Right ventricle myocardium superior (tissue), 1 donor: ENCODE measurements at regions not wholly inside any gene's neighbourhood (a gene's known extent, or its start where the extent isn't known, plus 50 kb on each side); places are given as distances from the start of the nearest gene placed in this dataset.
"Not testable (repeated sequence)": the region's sequence is repeated elsewhere in the genome, so short reads cannot be mapped to it uniquely, and the experiment has no call there.

Experiments
- ATAC-seq: fragments of 200-7000 bp; cut with Tn5 transposase; one replicate; pipeline ENCODE4 v1.9.1; 2020; ENCODE audit warnings: mild to moderate bottlenecking; ENCODE audit not compliant: poor library complexity
- DNase-seq: peaks from one replicate; pipeline ENCODE4 v3.0.0-alpha.2; 2020
- intact Hi-C: fragments of 100-400 bp; cut with DNase I; formaldehyde crosslinking; loops from one replicate; pipeline ENCODE4 v1.11.2; 2022
- donor health status: DM: no; HTN: yes; CAD: no; lungs with severe emphysema.

DNA sequence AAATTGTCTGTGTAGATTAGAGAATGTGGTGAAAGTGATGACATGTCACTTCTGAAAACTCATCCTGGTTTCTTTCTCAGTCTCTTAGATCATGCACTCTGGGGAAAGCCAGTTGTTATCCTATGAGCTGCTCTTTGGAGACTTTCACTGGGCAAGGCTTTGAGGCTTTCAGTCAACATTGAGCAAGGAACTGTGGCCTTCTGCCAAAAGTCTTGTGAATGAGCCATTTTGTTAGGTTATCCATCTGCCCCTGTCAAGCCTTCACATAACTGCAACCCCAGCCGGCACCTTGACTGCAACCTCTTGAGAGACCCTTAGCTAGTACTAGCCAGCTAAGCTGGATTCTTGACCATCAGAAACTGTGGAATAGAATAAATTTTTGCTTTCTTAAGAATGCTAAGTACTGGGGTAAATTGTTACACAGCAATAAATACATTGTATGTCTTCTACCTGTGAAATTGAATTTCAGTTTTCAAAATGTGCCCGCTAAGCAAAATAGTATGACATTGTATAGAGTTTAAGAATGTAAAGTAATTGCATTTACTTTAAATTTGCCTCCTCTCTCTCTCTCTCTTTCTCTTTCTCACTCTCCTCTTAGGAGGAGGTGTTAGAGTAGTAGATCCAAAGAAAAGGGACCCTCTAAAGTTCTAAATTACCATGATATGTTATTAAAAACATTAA is 1273.0 kb downstream of the RAPGEF2 start:
- no peak for DNase-seq
- no peak for ATAC-seq
- intact Hi-C loops, result no loop called here

DNA sequence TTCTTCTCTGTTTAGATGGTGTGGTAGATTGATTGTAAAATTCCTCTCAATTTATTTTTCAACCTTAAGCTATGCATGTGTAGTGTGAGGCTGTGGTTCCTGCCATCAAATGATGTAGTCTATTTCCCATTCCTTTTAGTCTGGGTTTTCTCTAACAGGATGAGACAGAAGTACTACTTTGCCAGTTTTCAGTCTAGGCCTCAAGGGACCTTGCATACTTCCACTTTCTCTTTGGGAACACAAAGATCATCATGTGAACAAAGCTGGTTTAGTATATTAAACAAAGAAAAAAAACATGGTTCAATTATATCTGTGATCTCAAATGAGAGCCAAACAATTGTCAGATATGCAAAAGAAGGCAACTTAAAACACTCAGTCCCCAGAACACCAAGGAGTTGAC is 1284.0 kb downstream of the RAPGEF2 start:
- intact Hi-C loops, result no loop called here
- DNase-seq (no peak), ATAC-seq (no peak)

DNA sequence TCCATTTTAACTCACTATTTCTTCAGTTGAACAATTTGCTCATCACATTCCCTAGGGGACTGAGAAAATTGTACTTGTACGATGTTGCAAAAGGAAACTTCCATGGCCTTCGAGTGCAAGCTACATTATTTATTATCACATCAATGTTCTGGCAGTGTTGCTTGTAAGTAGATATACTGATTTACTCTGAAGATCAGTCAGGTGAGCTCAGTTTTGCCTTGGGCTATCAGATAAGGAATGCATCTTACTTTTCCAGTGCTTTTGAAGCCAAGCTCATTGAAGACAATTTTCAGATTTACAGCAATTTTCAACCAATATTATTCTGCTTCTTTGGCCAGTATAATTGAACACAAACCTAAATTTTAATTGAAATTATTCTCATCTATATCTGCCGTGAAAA is 1296.9 kb downstream of the RAPGEF2 start:
- DNase-seq, result no peak
- ATAC-seq, result no peak
- intact Hi-C loops, result no loop called here

DNA sequence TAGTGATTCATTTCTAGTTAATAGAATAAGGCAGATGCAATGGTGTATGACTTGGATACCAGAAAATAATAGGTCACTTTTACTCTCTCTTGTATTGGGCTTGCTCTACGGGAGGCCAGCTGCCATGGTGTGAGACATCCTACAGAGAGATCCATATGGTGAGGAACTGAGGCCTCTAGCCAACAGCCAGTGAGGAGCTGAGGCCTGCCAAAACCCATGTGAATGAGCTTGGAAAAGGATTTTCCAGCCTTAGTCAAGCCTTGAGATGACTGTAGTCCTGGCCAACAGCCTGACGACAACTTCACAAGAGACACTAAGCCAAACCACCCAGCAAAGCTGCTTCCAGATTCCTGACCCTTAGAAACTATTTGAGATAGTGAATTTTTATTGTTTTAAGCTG is 1300.2 kb downstream of the RAPGEF2 start:
- ATAC-seq, result no peak
- DNase-seq, result no peak
- intact Hi-C loops, result no loop called here

DNA sequence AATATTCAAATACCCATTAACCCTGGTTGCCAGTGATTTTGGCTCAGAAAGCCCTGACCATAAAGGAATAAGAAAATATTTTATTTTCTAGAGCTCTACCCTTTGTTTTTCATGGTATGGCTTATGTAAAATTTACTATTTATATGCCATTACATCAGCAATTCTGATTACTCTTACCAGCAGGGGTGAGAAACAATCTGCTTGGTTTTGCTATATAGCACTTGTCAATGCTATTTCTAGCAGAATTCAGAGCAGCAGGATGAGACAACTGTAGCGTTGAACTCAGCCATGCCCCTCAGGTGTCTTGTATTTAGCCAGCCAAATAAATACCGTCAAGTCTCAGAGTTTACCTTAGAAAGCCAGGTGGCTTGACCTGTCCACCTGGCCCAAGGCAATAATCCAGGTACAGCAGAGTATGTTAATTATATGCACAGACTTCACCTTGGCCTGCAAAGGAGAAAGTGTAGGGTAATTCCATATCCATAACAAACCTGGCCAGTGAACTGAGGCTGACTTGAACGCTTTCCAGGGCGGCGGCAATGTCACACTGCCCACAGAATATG is 1303.5 kb downstream of the RAPGEF2 start:
- intact Hi-C loops, result no loop called here
- no peak for DNase-seq
- ATAC-seq, result no peak

DNA sequence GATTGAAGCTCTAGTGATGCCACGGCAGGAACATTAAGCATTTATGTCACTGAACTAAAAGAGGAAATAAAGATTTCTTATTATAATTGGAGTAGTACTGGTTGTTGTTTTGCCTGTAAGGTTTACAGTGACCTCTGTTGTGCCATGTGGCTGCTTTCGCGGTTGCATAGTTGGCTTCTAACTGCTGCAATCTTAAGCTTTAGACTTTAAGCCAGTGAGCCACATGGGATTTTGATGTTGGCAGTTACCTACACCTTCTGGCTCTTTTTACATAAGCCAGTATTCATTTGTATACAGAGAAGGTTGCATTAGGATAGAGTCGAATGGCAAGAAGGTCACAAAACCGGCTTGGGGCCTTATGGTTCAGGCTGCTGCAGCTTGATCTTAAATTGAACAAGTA is 1311.6 kb downstream of the RAPGEF2 start:
- intact Hi-C loops, result no loop called here
- no peak for DNase-seq
- ATAC-seq, result no peak

DNA sequence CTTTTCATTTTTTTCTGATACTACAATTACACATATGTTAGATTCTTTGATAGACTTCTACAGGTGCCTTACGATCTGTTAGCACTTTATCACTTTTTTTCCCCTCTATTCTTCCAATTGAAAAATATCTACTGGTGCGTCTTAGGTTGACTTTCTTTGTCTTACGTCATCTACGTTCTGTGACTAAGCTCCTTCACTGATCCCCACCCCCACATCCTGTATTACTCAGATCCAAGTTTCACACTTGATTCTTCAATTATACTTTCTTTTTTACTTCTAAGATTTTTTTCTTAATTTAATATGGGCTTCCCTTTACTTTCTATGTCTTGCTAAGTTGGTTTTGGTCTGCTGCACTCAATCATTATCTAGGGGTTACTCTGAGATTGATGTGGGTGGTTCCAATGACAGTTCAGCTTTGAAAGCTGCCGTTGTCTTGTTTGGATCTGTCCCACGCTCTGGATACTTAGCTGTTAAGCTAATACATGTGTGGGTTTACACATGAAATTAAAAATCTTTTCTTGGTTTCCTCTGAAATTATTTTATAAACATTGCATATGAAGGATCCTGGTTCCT is 1321.1 kb downstream of the RAPGEF2 start:
- no peak for ATAC-seq
- DNase-seq, result no peak

DNA sequence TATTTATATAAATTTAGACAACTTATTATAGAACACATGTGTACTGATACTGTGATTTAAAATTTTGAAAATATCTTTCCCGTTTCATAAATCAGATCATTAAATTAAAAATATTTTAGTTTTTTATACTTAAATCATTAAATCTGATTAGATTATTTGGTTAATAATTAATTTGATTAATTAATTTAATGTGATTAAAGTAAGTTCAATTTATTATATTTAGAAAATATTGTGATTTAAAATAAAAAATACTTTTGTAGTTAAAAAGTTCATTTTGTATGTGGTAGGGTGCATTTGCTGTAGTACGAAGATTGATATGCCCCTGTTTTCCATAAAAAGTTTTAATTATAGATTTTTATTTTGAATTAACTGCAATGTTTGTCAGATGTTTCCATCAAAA is 1323.4 kb downstream of the RAPGEF2 start:
- DNase-seq (no peak), ATAC-seq (no peak)
- intact Hi-C loops, result no loop called here

More for the DNA sequence above, 1321.1 kb downstream of the RAPGEF2 start:
- intact Hi-C loops, result no loop called here

DNA sequence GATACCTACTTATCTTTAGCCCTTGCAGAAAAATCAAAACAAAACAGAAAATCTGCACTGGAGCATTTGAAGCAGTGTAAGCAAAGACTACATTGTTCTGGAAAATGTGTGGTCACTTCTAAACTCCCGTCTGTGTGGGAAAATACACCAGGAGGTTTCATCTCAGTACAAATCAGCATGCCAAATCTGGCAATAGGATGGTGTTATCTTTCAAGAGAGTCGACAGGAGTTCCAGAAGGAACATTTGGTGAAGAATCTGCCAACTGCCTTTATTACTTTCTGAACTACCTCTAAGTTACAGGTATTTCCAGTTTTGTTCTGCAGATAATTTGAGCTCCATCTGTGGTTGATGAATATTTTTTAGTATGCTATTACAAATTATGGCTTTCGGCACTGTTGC is 1348.0 kb downstream of the RAPGEF2 start:
- ATAC-seq, result no peak
- intact Hi-C loops, result no loop called here
- DNase-seq, result no peak

DNA sequence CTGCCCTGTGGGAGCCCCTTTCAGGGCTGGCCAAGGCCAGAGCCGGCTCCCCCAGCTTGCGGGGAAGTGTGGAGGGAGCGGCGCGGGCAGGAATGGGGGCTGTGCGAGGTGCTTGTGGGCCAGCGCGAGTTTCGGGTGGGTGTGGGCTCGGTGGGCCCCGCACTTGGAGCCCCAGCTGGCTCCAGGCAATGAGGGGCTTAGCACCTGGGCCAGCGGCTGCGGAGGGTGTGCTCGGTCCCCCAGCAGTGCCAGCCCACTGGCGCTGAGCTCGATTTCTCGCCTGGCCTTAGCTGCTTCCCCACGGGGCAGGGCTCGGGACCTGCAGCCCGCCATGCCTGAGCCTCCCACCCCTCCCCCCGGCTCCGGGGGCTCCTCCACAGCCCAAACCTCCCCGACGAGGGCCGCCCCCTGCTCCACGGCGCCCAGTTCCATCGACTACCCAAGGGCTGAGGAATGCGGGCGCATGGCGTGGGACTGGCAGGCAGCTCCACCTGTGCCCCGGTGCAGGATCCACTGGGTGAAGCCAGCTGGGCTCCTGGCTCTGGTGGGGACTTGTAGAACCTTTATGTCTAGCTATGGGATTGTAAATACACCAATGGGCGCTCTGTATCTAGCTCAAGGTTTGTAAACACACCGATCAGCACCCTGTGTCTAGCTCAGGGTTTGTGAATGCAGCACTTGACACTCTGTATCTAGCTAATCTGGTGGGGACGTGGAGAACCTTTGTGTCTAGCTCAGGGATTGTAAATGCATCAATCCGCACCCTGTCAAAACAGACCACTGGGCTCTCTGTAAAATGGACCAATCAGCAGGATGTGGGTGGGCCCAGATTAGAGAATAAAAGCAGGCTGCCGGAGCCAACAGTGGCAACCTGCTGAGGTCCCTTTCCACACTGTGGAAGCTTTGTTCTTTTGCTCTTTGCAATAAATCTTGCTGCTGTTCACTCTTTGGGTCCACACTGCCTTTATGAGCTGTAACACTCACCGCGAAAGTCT is 1379.1 kb downstream of the RAPGEF2 start:
- ATAC-seq, intact Hi-C loops: not testable (repeated sequence)
- peak; percentile 34 for DNase-seq

DNA sequence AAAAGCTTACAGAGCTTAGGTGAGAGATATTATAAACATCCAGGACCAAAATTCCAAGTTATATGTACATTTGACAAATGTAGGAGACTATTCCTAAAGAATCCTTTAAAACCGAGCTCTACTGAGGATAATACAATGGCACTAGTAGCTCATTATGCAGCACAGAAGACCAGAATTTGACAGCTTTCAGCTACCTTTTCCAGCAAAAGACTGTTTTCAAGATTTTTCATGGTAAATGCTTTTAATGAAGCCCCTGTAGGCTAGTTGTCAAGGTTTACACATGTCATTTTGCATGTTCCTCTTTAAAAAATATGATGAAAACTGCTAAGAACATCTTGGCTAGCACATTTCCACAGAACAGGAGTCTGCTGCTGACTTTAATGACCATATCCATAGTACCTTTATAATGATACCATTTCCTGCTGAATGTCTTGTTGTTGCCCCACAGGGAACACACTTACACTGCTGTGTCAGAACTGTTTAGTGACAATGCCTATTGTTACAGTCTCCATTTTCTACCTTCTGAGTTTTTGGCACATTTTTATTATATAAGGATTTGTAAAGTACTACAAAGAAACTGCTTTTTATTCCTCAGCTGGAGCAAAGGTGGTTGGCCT is 1382.3 kb downstream of the RAPGEF2 start:
- ATAC-seq, result no peak
- intact Hi-C loops, result no loop called here
- no peak for DNase-seq

DNA sequence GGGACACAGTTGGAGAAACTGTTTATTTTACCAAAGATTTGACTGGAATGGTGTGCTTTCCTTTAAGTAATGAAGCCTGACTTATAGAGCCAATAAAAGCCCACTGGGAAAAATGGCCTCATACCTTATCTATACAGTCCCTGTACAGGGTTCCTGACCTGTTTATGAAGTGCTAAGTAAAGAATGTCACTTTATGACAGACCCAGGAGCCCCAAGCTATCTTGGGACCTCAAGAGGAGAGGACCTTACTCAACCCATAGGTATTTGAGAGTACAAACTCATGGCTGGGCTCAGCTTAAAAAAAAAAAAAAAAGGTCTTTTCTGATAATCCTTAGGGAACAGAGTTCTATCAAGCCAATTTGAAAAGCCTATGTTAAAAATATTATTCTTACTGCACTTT is 1389.3 kb downstream of the RAPGEF2 start:
- ATAC-seq, result no peak
- intact Hi-C loops, result no loop called here
- no peak for DNase-seq

DNA sequence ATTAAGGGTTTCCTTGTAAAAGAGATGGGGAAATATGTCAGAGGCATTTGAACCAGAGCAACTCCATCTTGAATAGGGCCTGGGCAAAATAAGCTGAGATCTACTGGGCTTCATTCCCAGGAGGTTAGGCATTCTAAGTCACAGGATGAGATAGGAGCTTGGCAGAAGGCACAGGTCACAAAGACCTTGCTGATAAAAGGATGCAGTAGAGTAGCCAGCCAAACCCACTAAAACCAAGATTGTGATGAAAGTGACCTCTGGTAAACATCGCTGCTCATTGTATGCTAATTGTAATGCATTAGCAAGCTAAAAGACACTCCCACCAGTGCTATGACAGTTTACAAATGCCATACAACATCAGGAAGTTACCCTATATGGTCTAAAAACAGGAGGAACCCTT is 1390.3 kb downstream of the RAPGEF2 start:
- intact Hi-C loops, result no loop called here
- DNase-seq, result no peak
- ATAC-seq, result no peak

DNA sequence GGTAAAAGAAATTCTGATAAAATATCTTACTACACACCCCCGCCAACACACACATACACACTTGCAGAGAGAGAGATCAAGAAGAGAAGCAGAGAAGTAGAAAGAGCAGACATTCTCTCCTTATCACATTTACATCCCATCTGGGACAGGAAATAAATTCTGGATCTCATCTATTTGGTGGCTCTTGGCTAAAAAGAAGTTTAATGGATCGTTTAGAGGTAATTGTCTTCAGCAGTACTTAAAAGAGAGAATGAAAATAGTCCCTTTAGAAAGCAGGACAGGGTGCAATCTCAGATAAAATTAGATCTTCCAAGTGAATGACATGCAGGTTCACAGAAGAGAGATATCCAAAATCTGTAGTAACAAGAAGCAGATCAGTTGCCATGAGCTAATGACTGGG is 1392.5 kb downstream of the RAPGEF2 start:
- DNase-seq (no peak), ATAC-seq (no peak)
- intact Hi-C loops, result no loop called here

DNA sequence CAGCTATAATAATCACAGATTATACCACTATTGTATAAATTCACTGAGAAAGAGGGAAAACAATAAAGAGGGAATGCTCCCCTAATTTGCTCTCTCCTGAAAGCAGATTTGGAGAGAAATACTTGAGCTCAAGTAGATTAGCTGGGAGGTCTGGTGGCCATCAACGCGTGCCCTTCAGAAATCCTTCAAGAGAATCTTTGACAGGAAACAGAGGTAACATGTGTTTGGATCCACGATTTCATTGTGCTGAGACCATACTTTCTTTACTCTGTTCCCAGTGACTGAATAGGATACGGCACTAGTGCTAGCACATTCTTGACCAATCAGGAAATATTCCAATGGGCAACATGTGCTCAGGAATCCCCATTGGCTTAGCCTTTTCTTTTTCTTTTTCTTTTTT is 1395.3 kb downstream of the RAPGEF2 start:
- DNase-seq (no peak), ATAC-seq (no peak)
- intact Hi-C loops, result no loop called here

DNA sequence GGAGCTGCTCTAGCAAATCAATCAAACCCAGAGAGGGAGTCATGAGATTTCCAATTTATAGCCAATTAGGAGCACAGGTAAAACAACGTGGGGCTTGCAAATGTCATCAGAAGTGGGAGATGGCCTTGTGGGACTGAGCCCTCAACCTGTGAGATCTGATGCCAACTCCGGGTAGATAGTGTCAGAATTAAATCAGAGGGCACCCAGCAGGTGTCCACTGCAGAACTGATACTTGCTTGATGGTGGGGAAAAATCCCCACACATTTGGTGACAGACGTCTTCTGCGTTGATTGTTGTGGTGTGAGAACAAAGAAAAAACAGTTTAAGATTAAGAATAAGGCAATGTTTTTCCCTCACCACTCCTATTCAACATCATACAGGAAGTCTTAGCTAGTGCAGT is 1402.8 kb downstream of the RAPGEF2 start:
- no peak for ATAC-seq
- intact Hi-C loops, result no loop called here
- no peak for DNase-seq

DNA sequence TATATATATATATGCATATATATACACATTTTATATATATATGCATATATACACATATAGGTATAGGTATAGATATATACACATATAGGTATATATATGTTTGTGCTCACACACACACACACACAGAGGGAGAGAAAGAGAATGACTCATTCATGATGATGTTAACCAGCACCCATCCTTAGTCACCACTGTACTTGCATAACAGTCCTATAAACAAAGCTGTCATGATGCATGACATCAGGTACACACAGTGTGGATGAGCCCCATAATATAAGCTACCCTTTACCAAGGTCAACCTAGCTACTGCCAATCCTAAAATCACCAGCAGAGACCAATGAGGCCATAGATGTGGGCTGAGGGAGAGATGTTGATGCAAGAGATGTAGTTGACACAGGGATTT is 1408.0 kb downstream of the RAPGEF2 start:
- intact Hi-C loops, result no loop called here

DNA sequence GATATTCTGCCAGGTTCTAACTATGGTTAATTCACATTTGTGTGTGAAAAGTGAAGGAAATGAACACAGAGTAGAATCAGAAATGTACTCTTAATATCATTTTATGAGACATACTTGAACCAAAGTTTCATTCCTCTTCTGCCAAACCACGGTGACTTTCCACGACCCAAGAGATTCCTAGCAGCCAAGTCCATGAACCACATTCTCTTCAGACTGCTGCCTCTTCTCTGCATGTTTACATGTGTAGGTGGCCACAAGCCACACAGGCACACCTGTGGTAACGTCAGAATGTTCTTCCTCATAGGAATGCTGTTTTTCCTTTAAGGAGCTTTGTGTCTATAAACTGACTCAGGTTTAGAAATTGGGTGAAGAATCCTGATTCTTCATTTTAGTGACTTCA is 1411.2 kb downstream of the RAPGEF2 start:
- ATAC-seq, result no peak
- DNase-seq, result no peak
- intact Hi-C loops, result no loop called here

More for the DNA sequence above, 1408.0 kb downstream of the RAPGEF2 start:
- ATAC-seq (no peak), DNase-seq (no peak)

DNA sequence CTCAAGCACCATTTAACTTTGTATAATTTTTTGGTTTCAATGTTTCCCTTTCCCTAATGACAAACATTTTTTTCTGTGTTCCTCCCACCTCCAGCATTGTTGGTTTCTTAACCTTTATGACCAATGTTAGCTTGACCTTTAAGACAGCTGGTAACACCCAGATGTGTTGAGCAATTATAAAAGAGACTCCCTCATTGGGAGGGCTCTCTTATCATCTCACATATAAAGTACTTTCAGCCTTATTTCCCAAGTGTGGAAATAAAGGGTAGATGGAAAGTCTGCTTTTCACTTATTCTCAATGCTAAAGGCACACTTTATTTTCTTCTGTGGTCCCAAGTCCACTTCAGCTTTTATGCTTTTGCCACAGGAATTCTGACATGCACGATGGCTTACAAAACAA is 1420.4 kb downstream of the RAPGEF2 start:
- ATAC-seq (no peak), DNase-seq (no peak)
- intact Hi-C loops, result no loop called here
